ENCODE measurements at regions not wholly inside any gene's neighbourhood (a gene's known extent, or its start where the extent isn't known, plus 50 kb on each side); places are given as distances from the start of the nearest gene placed in this dataset.

GRCh38 chr9:135239100-135239768 lies 151.8 kb downstream of the OLFM1 start:
- no peak for DNase-seq (ENCODE audit: low read depth in 2 of 2)

DNA sequence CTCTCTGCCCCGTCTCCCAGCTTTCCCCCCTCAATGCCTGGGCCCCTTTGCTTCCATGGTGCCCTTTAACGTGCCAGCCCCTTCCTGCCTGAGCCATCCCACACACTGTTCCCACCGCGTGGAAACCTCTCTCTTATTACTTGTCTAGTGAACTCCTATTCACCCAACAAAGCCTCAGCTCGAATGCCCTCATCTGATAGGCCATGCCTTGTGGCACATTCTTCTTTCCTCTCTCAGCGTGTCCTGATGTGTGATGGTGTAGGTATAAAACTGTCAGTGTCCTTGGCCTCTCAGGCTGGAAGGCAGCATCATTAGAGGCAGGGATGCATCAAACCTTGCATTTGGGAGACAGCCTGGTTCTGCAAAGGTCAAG lies 152.3 kb downstream of the OLFM1 start:
- no peak for DNase-seq (ENCODE audit: low read depth in 2 of 2)

DNA sequence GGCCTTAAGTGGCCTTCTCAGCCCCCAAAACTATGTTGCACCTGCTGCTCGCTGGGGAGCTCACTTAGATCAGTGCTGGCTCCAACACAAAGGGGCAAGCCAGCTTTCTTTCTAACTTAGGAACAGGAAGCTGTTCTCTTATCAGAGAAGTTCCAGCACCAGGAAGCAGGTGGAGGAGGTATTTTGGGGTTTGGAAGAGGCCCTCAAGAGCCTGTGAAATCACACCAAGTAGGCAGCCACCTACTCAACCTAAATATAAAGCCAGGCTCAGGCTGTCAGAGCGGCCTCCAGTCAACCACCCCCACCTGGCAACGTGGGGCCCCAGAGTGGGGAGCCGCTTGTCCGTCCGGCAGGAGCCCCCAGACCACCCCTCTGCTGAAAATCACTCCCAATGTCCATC lies 152.8 kb downstream of the OLFM1 start:
- no peak for DNase-seq (ENCODE audit: low read depth in 2 of 2)

GRCh38 chr9:135240871-135241311 lies 153.4 kb downstream of the OLFM1 start:
- no peak for DNase-seq (ENCODE audit: low read depth in 2 of 2)

DNA sequence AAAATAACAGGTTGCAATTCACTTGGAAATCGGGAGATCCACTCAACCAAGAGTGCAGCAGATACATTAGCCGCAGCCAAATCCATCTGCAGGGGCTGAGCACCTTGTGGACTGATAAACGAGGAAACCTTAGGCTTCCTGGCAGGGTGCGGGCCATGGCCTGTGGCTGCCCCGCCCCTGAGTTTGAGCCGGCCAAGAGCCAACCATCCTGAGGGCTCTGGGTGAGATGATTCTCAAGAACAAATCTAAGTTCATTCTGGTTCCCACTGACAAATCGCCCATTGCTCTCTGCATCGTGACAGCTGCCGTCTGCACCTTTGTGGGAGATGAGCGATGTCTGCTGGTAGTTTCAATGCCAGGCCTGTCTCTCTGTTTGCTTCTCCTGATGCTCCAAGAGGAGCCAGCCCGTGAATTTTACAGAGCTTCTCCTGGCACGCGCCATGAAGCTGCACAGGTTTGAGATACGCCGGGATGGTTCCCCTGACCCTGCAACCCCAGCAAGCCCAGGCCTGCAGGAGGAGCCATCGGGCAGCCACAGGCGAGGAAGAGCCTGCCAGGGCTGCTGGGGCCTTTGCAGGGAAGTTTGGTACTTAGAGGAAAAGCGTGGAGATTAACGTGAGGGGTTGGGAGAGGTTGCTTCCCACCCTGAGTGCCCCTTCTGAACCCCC lies 154.0 kb downstream of the OLFM1 start:
- DNase-seq (ENCODE audit: low read depth in 2 of 2), result no peak

DNA sequence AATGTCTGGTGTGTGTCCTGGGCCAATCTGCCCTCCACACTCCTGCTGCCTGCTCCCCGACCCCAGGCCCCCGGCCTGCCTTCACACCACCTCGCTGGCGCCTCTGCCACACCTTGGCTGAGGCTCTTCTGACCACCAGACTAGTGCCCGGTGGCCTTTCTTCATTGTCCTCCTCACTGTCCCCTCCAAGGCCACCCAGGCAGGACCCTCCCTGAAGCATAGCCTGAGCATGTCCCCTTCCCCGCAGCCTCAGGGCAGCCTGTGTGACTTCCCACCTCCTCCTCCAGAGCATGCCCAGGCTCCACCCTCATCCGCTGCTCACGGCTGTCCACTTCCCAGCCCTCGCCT lies 154.6 kb downstream of the OLFM1 start:
- no peak for DNase-seq (ENCODE audit: low read depth in 2 of 2)

GRCh38 chr9:135242406-135242805 lies 154.9 kb downstream of the OLFM1 start:
- no peak for DNase-seq (ENCODE audit: low read depth in 2 of 2)

DNA sequence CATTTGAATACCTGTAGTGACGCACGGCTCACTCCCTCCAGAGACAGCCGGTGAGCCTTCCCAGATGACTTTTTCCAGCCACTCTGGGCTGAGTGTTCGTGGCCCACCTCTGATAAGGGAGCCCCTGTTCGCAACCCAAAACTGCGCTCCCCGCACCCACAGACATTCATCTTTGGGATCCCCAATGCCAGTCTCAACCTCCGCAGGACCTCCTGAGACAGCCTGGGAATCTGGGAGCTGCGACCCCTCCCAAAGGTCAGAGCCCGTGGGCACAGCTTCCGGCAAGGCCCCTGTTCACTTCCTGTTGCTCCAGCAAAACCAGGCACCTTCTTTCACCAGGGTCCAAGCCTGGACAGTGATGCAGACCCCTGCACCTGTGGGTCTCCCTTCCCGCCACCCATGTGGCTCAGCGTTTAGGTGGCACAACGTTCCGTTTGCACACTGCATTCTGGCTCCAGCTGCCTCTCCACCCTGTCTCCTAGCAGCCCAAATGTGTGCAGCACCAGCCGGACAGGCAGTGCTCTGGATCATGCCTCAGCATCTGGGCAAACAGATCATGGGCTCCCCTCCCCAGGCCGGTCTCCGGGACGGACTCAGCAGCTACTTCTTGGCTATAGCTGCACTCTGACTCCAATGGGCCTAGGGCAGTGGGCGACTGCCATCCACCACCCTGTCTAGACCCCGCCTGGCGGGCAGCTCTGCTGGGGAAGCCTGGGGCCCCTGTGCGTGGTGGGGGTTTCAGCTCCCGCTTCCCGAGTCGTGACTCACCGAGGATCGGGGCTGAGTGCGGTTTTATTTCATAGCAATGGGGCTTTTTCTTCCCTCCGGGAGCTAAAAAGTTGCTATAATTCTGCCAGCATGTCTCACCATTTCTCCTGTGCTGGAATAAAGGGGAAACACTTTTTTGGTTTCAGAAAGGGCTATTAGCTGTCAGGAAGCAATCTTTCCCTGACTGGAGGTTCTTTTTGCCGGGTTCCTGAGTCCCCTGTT lies 156.0 kb downstream of the OLFM1 start:
- DNase-seq (ENCODE audit: low read depth in 2 of 2), result no peak

DNA sequence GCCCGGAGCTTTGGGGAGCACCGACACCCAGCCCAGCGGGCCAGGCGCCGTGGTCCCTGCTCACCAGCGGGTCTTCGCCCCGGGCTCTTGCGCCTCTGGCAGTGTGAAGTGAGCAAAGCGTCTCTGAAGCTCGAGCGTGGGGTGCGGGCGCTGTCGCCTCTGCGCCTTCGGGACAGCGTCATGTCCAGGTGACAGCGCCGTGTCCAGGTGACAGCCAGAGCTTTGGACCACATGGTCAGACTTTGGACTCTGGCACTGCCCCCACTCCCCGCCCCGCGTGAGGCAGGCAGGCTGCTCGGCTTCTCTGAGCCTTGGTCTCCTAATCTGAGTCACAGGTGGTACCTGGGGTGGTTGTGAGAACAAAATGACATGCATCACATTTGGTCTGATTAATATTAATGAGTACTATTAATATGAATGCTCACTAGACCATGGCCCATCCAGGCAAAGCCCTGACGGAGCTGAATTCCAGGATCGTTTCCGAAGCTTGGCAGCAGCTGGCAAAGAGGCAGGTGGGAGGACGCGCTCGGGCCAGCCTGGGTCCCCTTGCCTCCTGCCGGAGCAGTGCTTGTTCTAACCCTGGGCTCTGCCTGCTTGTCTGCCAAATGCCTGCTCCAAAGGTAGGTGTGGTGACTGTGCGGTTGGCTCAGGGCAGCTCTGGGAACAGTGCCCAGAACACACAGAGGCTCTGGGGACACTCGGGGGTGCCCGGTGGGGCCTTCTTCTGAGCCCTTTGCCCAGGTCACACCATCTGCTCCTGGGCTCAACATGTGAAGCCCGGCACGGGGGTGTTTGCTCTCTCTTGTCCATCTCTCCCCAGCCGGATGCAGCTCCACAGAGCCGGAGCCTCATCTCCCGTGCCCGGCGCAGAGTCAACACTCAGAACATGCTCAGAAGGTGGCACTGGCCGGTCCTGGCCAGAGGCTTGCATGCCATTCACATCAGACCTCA lies 157.1 kb downstream of the OLFM1 start:
- DNase-seq (ENCODE audit: low read depth in 2 of 2), result no peak

DNA sequence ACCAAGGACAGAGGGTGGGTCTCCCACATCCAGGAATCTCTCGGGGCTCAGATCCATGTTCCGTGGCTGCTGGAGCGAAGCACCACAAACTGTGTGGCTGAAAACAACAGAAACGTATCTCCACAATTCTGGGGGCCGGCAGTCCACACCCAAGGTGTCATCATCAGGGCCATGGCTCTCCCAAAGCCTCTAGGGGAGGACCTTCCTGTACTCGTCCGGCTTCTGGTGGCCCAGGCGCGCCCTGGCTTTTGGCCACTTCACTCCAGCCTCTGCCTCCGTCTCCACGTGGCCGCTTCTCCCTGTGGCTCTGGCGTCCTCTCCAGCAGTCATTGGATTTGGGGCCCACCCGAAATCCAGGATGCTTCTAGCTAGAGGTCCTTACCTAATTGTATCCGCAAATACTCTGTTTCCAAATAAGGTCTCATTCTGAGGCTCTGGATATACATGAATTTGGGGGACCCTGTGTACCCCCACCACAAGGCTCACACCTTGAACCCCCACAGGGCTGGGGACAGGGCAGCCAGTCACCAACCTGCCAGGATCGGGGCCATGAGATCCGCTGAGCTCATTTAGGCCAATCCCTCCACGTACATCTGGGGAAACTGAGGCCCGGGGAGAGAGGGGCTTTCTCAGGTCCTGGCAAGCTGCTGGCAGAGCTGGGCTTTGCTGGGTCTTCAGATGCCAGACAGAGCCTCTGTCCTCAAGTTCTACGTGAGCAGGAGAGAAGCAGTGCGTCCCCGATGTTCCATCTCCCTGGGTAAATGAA lies 158.2 kb downstream of the OLFM1 start:
- DNase-seq (ENCODE audit: low read depth in 2 of 2), result no peak

DNA sequence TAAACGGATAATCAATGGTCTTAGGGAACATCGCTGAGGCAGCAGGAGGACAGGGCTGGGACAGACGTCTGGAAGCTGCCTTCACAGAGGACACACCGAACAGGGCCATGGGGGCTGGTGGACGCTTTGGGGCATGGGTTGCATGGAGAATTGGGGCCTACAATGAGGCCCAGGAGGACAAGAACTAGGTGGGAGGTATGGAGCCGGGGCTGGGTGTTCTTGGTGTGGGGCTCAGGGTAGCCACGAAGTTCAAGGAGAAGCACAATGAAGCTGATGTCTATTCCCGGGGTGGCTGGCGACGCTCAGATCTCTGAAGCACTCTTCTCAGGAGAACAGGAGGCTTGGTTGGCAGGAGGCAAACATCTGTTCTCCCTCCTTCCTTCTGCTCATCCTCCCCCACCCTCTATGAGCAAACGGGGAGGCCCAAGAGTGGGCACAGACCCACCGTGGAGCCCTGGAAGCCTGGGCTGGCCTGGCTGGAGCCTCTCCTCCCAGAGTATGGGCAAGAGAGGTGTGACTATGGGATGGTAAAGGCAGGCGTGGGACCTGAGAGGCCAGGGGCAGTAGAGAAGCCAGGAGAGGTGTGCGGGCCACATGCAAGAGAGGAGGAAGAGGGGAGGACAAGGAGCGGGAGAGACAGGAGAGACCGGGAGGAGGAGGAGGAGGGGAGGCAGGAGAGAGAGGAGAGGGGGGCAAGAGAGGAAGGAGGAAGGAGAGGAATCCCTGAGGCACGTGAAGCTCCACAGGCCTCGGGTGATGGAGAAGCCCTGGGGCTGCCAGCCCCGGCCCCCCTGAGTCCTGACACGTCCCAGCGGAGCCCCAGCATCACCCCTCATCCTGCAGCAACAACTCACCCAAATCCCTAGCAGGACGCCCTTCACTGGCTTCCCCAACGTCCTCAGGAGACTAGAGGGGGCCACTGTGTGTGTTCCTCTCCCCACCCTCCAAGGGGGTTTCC lies 159.1 kb downstream of the OLFM1 start:
- no peak for DNase-seq (ENCODE audit: low read depth in 2 of 2)

- DNase-seq (ENCODE audit: low read depth in 2 of 2), result no peak
Observed at GRCh38 chr9:135247227-135247930, 159.9 kb downstream of the OLFM1 start.

DNA sequence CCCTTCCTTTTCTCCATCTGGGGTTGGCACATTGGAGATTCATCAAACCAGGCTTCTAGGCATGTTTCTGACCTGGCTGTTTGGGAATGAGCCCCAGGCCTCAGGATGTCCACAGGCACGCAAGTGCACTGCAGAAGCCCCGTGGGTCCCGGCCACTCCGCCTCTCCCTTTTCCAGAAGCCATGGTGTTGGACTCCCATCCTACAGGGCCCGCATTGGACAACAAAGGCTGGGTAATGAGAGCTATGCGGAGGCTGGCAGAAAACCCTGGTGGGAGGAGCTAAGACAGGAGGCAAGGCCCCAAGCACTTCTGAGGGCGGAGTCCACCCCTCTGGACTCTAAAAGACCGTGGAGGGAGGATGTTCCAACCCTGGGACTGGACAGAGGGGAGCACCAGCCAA lies 160.6 kb downstream of the OLFM1 start:
- DNase-seq (ENCODE audit: low read depth in 2 of 2), result no peak

- no peak for DNase-seq (ENCODE audit: low read depth in 2 of 2)
Observed at GRCh38 chr9:135248721-135249120, 161.3 kb downstream of the OLFM1 start.

DNA sequence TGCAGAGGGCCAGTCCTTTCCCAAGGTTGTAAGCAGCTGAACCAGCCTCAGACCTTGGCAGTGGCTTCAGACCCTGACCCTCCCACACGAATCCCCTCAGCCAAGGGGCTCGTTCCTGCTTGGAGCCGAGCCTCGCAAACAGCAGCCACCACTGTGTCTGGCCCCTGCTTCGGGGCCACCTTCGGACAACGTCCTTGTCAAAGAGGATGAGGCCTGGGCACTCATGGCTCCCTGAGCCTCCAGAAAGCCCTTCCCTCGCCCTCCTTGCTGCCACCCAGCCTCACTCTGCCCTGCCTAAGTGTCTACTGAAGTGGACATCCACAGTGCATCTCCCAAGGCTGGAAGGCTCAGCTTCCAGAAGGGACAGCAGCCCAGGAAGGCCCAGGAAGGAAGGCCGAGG lies 161.7 kb downstream of the OLFM1 start:
- no peak for DNase-seq (ENCODE audit: low read depth in 2 of 2)

DNA sequence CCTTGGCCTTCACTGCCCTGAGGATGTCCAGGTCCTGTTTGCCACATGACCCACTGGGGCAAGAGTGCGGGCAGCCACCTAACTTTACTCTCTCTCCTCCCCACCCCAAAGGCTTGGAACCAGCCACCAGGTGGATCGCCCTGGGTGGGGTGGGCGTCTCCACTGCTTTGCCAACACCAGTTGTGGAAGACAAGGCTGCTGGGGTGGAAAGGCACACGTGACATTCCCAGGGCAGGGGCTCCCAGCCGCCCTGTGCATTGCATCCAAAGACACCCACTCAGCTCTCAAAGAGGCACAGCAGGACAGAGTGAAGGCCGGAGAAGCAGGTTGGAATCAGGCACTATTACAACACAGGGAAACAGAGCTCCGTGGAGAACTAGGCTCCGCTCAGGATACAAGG lies 162.2 kb downstream of the OLFM1 start:
- no peak for DNase-seq (ENCODE audit: low read depth in 2 of 2)

DNA sequence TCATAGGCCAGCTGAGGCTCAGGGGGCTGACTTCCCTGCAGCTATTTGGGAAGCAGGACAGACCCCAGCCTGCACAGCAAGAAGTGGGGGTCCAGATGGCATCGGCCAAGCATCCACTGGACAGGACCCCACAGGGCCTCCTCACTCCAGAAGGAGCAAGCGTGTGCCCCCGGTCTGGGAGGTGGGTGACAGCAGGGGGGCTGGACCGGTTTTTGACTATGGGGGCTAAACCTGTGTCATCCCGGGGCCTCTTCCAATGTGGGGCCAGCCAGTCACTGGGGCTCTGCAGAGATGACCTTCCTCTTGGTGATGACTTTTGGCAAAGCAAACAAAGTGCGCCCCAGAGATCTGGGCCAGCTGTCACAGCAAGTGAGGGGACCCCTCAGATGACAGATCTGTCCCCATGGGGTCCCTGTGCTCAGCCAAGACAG lies 163.9 kb downstream of the OLFM1 start:
- no peak for DNase-seq (ENCODE audit: low read depth in 2 of 2)

GRCh38 chr9:135251996-135252760 lies 164.7 kb downstream of the OLFM1 start:
- DNase-seq (ENCODE audit: low read depth in 2 of 2), result no peak
